ENCODE measurements at regions not wholly inside any gene's neighbourhood (a gene's known extent, or its start where the extent isn't known, plus 50 kb on each side); places are given as distances from the start of the nearest gene placed in this dataset.
"Not testable (repeated sequence)": the region's sequence is repeated elsewhere in the genome, so short reads cannot be mapped to it uniquely, and the experiment has no call there.

GRCh38 chr4:149045731-149046130 is 603.5 kb upstream of the NR3C2 start:
- DNase-seq (ENCODE audit: low spot score), result no peak

- not testable (repeated sequence) for DNase-seq (ENCODE audit: low spot score)
Observed at GRCh38 chr4:149039786-149040185, 597.6 kb upstream of the NR3C2 start.

GRCh38 chr4:149031399-149031798 is 589.2 kb upstream of the NR3C2 start:
- no peak for DNase-seq (ENCODE audit: low spot score)

GRCh38 chr4:149029056-149029651 is 586.9 kb upstream of the NR3C2 start:
- DNase-seq (ENCODE audit: low spot score), result peak; percentile 73

GRCh38 chr4:149026696-149027095 is 584.5 kb upstream of the NR3C2 start:
- DNase-seq (ENCODE audit: low spot score), result no peak

- DNase-seq (ENCODE audit: low spot score), result no peak
Observed at GRCh38 chr4:149017002-149017734, 575.0 kb upstream of the NR3C2 start.

GRCh38 chr4:149009223-149009622 is 567.0 kb upstream of the NR3C2 start:
- DNase-seq (ENCODE audit: low spot score), result peak; percentile 25

- DNase-seq (ENCODE audit: low spot score), result peak; percentile 33
Observed at GRCh38 chr4:149008415-149009025, 566.3 kb upstream of the NR3C2 start.

- DNase-seq (ENCODE audit: low spot score), result no peak
Observed at GRCh38 chr4:149005191-149005590, 563.0 kb upstream of the NR3C2 start.

- DNase-seq (ENCODE audit: low spot score), result no peak
Observed at GRCh38 chr4:148999924-149000323, 557.7 kb upstream of the NR3C2 start.

- DNase-seq (ENCODE audit: low spot score), result no peak
Observed at GRCh38 chr4:148998719-148999118, 556.5 kb upstream of the NR3C2 start.

GRCh38 chr4:148986951-148987350 is 544.7 kb upstream of the NR3C2 start:
- DNase-seq (ENCODE audit: low spot score), result peak; percentile 51

GRCh38 chr4:148984951-148985350 is 542.7 kb upstream of the NR3C2 start:
- DNase-seq (ENCODE audit: low spot score), result no peak

GRCh38 chr4:148982200-148982599 is 540.0 kb upstream of the NR3C2 start:
- DNase-seq (ENCODE audit: low spot score), result no peak

- DNase-seq (ENCODE audit: low spot score), result no peak
Observed at GRCh38 chr4:148980782-148981480, 538.7 kb upstream of the NR3C2 start.

- no peak for DNase-seq (ENCODE audit: low spot score)
Observed at GRCh38 chr4:148978301-148978700, 536.1 kb upstream of the NR3C2 start.

- DNase-seq (ENCODE audit: low spot score), result no peak
Observed at GRCh38 chr4:148975464-148975863, 533.2 kb upstream of the NR3C2 start.

GRCh38 chr4:148965080-148965479 is 522.9 kb upstream of the NR3C2 start:
- no peak for DNase-seq (ENCODE audit: low spot score)

- no peak for DNase-seq (ENCODE audit: low spot score)
Observed at GRCh38 chr4:148964456-148964855, 522.2 kb upstream of the NR3C2 start.

- DNase-seq (ENCODE audit: low spot score), result no peak
Observed at GRCh38 chr4:148962539-148963290, 520.5 kb upstream of the NR3C2 start.

- no peak for DNase-seq (ENCODE audit: low spot score)
Observed at GRCh38 chr4:148961526-148961925, 519.3 kb upstream of the NR3C2 start.

- DNase-seq (ENCODE audit: low spot score), result no peak
Observed at GRCh38 chr4:148958317-148958716, 516.1 kb upstream of the NR3C2 start.

Data from mucosa of gallbladder (tissue), 1 donor.